RKO (cell line): ENCODE measurements at regions not wholly inside any gene's neighbourhood (a gene's known extent, or its start where the extent isn't known, plus 50 kb on each side); places are given as distances from the start of the nearest gene placed in this dataset.
"Not testable (repeated sequence)": the region's sequence is repeated elsewhere in the genome, so short reads cannot be mapped to it uniquely, and the experiment has no call there.

ENCODE experiments used
- DNase-seq: peaks from one replicate; pipeline ENCODE4 v3.0.0-alpha.2; 2016; ENCODE audit warnings: low spot score

DNA sequence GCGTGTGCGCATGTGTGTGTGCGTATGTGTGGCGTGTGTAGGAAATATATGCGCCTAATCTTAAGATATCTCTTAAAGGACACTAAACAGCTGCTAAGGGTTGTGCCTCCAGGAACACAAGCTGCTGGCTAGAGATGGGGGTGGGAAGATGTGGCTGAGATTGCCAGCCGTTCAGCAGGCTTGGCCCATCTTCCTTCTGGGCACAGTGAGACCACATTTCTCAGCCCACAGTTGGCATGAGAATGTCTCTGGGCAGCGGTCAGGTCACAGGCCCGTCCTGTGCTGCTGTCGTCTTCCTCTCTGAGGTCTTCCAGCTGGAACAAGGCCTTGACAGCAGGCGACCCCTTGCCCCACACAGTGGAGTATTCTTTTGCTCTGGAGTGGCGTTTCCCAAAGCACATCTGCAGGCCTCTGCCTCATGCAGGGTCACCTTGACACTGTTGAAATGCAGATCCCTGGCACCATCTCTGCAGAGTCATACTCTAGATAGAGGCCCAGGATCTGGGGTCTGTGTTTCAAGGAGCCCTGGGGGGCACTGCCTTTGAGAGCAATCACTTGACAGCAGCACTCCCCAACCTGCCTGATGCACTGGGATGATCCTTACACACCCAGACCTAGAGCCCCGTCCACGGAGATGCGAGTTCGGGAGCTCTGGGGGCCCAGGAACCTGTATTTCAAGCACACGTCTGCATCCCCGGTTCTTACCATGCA lies 335.5 kb upstream of the SFSWAP start:
- DNase-seq = no peak

DNA sequence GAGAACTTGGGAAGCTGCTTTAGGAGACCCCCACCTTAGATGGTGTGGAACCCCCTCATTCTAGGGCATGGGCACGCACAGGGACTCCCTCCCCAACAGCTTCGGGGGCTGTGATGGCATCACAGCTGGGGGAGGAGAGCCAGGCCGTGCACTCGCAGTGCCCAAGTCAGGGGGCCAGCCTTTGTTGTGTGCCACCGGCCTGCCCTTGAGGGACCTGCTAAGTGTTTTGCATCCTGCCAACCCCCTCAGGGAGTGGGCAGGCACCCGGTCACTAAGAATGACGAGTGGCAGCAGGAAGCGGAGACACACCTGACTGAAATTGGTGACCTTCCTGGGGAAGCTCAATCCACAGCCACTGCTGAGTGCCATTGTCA lies 334.9 kb upstream of the SFSWAP start:
- no peak for DNase-seq

DNA sequence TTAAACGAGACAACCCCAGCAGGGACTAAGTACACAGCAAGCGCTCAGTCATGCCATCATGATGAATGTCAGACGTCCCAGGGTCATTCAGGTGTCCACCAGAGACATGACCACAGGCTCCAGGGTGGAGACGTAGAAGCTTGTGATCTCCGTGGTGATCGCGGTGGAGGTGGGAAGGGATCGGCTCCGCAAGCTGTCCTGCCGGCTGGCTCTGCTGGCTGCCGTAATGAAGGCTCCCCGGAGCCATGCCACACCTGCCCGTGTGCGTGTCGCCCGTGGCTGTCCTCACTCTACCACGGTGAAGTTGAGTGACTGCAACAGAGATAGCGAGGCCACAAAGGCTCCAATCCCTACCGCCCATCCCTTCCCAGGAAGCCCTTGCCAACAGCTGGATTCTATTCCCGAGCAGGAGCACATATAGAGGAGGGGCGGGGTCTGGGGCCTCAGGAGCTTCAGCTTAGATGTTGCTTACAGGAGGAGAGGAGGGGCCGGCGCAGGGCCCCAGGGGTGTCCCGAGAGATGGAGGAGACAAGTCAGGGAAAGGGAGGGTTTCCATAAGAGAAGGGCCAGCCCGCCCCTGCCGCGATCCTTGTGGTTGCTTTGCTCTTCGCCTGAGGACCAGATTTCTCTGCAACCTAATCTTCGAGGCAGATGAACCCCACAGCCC lies 332.6 kb upstream of the SFSWAP start:
- no peak for DNase-seq

DNA sequence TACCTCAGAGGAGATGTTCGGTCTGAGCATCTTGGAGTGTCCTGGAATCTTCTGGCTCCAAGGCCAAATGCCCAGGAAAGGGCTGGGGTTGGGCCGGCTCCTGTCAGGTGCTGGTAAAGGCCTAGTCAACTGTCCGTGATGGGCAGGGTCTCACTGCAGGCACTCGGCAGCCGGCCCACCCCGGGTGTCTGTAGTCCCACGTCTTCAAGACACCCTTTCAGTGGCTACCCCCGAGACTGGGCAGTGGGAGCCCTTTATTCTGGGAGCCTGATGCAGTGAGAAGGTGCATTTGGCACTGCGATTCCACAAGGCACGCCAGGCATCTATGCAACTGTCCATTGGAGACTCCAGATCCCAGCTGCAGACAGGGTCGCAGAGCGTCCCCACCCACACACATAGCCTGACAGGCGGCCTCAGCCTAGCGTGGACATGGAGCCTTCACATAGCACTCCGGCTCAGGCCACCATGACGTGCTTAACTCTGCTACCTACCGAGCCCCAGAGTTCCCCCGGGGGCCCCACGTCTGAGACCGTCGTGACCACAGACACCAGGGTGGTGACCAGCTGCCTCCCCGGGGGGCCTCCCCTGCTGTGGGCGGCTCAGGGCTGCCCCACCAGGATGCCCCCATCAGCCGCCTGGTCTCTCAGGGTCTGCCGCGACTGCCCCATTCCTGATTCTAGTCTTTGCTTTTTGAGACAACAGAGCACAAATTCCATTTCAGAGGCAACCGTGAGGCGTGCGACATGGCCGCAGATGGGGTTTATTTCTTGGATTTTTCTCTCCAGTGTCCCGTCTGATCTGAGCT lies 331.8 kb upstream of the SFSWAP start:
- no peak for DNase-seq

DNA sequence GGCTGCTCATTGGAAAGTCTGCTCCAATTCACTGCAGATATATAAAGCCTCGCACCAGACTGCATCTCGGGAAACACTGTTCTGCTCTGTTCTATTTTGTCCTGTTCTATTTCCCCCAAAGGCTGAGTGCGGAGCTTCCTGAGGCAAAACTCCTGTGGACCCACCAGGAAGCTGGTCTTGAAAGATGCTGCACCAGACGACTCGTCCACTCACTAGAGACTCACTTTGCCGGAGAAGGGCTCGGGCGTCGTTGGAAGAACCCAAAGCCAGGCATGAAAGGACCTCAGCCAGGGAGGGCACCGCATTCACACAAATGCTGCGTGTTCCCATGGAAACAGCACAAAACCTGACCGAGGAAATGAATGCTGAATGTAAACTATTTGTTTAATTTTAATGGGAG lies 331.2 kb upstream of the SFSWAP start:
- DNase-seq = no peak

DNA sequence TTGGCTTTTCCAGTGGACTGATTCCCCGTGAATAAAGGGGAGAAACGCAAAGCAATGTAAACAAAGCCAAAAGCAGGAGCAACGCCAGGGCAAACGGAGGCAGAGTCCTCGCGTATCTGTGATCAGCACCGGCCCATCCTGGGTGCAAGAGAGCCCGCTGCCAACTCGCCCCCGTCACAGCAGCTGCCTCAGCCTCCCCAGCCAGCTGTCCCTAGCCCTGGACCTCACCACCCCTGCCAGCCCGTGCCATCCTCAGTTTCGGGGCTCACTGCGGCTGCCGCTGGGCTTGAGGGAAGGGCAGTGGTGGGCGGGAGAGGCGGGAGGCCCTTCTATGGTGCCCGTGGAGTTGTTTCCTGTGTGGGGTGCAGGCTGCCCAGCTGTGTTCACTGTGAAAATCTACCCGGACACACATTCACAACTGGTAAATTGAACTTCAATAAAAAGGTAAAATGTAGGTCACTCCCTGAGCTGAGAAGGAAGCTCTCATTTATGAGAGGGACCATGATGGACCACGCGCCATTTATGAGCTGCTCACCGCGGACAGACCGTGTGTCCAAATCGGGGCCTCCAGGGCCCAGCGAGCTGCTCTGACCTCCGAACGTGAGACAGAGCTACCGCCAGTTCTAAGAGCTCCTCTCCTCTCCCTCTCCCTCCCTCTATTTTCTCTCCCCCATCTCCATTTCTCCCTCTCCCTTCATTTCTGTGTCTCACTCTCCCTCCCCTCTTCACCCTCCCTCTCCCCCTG lies 330.5 kb upstream of the SFSWAP start:
- no peak for DNase-seq

DNA sequence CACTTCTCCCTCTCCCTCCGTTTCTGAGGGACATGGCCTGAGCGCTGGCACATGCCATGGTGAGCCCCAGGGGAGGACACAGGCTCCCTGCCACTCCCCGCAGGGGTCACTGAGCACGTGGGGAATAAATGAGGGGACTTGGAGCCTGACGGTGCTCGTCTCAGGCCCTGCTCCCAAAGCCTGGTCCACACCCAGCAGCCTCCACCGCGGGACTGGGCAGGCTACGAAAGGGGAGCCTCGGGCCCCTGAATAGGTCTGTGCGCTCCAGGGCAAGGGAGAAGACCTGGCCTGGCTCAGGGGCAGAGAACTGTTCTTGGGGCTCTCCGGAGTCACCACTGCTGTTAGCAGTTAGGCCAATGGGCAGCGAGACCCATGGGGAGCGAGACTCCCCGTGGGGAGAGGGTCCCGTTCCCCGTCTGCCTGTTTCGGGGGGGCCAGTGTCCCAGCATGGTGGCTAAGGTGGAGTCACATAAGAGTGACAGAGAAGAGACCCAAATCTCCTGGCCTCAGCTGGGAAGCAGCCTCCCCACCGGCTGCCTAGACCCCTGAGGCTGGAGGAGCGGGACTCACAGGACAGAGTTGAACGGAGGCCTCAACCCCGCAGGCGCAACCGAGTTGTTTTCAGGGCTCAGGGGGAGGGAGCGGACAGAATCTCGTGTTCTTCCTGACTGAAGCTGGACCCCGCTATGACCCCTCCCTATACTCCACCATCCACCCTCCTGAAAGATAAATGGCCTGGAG lies 329.8 kb upstream of the SFSWAP start:
- no peak for DNase-seq

DNA sequence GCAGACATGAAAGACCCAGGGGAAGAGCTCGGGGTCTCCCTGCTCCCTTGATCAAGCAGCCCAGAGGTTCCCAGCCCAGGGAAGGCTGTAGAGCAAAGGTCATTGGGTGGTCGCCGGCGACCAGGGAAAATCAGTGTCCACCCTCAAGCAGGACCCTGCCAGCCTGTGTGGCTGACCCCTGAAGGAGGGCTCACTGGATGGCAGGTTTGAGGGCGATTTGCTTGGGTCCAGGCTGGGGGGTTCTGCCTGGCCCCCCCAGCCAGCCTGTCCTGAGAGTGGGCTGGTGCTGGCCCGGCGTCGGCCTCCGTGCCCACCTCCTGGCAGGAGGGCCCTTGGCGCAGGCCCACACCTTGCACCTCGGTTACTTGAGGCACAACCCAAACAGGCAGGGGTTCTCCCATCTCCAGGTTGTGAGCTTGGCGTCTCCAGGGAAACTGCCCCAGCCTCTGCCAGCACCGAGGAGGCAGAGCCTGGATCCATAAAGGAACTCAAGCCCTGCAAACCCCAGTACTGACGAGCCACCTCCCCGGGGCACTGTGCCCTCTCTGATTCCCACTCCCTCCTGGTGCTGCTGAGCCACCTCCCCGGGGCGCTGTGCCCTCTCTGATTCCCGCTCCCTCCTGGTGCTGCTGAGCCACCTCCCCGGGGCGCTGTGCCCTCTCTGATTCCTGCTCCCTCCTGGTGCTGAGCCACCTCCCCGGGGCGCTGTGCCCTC lies 329.0 kb upstream of the SFSWAP start:
- no peak for DNase-seq

DNA sequence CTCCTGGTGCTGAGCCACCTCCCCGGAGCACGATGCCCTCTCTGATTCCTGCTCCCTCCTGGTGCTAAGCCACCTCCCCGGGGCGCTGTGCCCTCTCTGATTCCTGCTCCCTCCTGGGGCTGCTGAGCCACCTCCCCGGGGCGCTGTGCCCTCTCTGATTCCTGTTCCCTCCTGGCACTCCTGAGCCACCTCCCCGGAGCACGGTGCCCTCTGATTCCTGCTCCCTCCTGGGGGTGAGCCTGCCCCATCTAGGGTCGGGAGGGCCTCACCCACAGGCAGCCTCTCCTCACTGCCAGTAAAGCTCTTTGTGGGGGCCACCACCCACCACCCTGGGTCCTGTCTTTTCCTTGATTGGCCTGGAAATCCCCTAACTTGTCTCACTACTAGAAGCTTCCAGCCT lies 327.6 kb upstream of the SFSWAP start:
- DNase-seq = no peak

DNA sequence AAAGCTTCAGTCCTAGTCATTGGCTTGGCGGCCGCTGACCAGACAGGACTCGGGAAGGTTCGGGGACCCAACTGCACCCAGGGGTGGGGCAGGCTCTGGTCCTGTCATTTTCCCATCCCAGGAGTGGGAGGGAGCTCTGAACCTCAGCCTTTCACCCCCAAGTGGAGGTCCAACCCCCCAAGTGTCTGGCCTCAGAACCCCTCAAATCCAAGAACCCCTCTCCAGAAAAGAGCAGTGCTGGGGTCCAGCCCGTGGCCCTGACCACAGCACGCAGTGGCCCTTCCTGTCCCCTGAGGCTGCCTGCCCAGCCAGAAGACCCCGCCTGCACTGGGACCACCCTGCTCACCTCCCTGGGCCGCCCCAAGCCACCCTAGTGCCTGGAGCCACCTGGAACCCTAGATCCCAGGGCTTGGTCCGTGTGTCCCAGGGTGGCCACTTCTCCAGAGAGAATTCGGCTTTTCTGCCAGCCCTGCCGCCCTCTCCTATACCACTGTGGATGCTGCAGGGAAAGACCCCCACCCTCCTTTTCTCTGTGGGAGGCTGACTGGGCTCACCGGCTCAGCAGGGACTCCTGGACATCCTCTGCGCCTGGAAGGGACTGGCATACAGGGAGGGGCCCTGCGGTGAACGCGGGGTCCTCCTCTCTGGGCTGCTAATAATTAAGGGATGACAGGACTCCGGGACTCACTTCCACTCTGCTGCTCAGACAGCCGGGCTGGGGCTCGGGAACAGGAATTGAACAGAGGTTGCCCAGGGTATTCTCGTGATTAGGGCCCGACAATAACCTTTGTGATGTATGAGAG lies 326.9 kb upstream of the SFSWAP start:
- DNase-seq = no peak

DNA sequence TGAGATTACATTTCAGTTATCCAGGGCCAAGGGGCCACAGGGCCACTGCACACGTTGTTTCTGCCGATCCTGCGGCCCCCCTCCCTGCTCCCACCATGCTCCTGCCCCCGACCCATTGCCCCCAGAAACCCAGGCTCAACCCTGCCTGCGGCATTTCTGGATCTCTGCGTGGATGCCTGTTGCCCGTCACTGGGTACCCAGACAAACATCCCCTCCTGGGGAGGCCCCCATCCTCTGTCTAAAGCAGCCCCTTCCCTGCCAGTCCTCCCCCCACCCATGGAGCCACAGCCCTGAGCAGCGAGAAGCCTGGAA lies 326.4 kb upstream of the SFSWAP start:
- no peak for DNase-seq

DNA sequence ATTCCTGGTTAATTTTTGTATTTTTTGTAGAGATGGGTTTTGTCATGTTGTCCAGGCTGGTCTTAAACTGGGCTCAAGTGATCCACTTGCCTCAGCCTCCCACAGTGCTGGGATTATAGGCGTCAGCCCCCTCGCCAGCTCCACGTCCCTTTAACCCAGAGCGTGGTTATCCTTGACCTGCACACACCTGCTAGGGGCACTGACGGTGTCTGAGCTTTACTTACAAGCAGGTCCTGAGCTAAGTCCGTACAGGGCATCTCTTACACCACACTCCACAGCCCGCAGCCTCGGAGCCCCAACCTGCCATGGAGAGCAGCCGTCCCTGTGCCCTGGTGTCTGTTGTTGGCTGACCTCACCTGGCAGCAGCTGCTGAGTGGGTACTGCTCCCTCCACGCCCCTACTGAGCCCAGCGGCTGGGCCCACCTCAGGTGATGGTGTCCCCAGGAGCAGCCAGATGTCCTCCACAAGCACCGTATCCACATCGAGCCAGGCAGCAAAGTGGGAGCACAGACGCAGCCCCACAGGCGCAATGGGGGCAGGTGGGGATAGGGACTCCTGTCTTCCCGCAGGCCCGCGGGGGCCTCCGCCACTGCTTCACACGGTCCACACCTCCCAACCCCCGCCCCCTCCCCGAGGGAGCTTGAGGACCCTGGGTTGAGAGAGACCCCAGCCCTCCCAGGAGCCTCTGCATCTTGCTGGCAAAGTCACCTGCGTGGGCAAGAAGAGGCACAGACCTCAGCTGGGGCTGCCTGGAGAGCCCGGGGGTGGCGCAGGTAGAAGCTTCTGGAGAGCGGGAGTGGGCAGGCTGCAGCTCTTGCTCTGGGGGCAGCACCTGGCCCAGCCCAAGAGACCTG lies 325.4 kb upstream of the SFSWAP start:
- no peak for DNase-seq

DNA sequence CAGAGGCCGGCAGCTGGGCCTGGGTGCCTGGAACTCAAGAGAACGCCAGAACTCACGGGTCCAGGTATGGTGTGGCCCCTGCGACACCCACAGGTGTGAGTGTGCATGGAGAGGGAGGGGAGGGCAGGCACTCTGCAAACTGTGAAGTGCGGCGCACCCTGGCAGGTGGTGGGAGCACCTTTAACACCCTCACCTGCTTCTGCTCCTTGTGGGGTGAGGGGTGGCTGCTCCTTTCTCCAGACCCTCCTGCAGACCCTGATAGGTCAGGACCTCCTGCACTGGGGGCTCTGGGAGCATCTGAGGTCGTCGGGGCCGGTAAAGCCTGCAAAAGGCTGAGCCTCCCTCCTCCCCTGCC lies 324.7 kb upstream of the SFSWAP start:
- DNase-seq = no peak

DNA sequence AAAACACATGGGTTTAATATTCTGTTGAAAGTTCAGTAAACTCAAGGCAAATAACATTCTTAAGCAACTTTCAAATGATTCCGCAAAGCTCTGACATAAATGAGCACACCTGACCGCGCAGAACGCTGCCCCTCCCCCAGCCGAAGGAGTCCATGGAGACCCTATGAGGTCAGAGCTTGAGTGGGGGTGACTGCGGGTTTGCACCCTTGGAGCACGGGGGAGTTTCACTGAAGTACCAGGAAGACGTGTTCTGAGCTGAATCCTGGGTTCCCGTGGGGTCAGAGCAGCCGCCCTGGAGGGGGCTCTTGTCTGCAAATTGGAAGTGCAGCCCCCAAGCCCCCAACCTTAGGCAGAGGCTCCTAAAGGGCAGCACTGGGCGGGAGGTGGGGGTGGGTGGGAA lies 324.1 kb upstream of the SFSWAP start:
- no peak for DNase-seq

DNA sequence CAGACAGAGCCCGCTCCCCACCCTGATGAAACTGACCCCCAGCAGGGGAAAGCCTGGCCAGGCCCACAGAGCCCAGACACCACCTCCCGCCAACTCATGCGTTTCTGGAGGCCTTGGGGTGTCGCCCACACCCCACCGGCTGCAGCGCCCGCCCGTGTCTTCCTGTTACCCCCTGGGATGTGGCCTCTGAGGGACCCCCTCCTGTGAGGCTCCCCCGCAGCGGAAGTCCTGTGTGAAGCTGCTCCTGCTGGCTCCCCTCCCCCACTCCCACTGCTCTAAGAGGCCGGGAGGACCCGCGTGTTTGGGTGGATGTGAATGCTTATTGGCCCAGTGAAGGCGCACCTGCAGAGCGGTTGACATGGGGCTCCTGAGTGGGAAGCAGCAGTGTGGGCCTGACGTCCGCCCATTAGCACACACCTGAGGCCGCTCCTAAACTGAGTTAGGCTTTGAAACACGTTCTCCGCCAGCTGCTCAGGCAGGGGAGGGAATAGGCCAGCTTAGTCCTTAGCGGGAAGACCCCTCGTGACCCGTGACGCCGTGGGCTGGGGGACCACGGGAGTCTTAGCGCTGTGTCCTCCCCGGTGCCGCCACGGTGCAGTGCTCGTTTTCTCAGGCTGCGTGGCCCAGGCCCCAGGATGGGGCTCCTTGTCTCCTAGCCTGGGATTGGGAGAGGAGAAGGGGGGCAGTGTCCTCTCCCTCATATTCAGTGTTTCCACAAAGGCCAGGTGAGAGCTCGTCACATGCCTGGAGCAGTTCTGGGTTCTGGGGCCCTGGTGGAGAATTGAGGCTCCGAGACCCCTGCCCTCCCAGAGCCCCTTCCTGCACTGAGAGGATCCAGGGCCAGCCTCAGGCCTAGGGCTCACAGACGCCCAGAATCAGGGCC lies 323.4 kb upstream of the SFSWAP start:
- DNase-seq = no peak

DNA sequence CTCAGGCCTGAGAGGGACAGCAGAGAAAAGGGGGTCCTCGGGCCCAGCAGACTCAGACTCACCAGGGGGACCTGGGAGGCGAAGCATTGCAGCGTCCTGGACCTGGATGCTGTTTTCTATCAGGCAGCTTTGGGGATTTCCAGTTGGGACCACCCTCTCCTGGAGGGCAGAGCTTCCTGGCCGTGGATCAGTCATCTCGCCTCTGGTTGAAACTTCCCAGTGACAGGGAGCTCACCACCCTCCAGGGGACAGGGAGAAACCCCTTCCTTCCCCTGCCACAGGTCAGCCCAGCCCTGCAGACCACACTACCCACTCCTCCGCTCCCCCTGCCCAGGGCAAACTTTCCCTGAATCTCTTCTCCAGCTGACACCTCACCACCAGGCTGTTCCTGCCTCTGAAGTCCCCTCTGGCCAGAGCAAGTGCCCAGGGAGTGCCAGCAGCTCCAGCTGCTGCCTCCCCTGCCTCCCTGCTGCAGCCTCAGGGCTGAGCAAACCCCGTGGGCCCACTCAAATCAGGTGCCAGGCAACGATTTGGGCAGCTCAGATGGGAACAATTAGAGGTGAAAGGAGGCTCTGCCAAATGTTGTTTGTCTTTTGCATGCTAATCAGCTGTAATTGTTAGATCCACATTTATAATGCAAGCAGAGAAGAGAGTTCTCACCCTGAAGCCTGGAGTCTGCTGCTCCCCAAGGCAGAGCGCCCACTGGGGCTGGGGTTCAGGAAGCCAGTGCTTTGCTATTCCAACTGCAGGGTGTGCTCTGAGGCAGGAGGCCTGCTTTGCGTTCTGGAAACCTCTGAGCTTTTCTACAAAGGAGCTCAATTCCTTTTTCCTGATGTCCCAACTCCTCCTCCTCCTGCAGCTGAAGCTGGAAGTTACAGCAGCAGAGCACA lies 322.5 kb upstream of the SFSWAP start:
- DNase-seq = not testable (repeated sequence)
